ENCODE measurements at regions not wholly inside any gene's neighbourhood (a gene's known extent, or its start where the extent isn't known, plus 50 kb on each side); places are given as distances from the start of the nearest gene placed in this dataset.

- no peak for DNase-seq (ENCODE audit: low read depth in 2 of 2)
Measured at GRCh38 chr2:237170020-237170419, 84.3 kb downstream of the COPS8 start.

DNA sequence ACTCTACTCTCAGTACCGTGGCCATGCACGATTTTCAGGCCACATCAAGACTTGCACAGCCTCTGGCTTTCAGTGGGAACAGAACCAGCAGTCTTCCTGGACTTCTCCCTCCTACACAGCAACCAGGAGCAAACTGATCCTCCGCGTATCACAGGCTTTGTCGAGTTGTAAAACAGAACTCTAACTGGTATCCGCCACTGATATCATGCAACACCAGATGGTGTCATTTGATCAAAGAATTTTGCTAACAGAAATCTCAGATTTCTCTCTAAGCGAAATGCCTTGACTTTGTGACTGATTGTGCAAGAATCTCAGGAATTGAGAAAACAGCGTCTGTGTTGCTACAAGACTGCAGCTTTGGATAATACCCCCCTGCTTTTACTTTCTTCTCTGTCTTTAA is 85.7 kb downstream of the COPS8 start:
- no peak for DNase-seq (ENCODE audit: low read depth in 2 of 2)

DNA sequence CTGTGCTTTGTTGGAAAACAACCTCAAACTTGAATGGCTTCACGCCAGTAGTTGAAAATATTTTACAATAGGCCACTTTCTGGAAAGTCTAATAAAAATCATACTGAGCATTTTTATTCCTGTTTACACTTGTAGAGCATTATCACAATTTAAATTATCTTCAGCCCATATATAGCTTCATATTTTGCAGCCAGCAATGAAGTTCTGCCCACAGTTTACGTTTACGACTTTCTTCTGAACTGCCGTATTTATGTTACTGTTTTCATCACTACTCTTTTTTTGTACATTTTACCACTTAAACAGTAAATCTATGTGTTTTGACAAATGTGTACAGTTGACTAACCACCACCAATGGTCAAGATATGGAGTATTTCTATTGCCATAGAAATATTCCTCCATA is 86.2 kb downstream of the COPS8 start:
- DNase-seq (ENCODE audit: low read depth in 2 of 2), result no peak

DNA sequence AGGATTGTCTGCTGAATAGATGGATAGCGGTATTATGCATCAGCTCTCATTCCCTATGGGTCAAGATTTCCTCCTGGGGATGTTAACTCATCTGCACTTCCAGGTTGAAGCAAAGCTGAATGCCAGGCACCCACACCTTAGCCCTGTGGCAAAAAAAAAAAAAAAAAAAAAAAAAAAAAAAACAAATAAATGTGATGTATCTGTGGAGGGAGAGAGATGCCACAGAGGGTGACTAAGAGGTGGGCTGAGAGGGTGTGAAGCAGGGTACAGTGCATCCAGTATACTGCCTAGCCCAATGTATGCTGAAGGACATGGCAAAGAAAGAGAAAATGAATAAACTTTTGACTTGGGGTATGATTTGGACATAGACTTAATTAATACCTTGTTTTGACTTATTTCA is 91.4 kb downstream of the COPS8 start:
- no peak for DNase-seq (ENCODE audit: low read depth in 2 of 2)

DNA sequence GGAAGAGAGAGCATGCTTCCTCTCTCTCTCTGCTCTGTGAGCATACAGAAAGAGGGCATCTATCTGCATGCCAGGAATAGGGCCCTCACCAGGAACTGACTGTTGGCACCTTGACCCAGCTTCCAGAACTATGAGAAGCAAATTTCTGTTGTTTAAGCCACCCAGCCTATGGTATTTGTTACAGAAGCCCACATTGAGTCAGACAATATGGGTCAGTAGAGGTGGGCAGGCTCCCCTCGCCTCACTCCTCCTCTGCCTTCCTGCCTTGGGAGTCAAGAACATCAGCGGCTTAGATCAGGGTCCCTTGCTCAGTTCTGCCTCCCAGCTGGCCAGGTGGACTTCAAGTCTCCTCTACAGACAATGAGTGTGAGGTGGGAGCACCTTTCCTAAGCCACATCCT is 92.3 kb downstream of the COPS8 start:
- DNase-seq (ENCODE audit: low read depth in 2 of 2), result no peak

DNA sequence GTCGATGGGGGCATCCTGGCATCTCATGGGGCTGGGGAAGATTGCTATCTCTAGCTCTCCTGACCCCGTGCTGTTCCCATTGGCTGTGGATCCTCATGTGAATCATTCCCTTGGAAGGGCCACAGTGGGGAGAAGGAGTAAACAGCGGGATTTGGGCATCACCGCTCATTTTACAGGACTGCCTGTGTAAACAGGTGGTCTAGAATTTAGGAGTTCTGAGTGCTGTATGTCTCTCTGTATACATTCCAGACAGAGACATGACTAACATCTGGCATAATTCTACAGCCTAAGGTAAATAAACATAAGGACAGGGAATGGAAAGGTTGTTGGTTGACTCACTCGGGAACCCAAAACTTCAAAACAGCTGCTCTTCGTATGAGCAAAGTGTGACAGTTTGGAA is 92.7 kb downstream of the COPS8 start:
- DNase-seq (ENCODE audit: low read depth in 2 of 2), result no peak

DNA sequence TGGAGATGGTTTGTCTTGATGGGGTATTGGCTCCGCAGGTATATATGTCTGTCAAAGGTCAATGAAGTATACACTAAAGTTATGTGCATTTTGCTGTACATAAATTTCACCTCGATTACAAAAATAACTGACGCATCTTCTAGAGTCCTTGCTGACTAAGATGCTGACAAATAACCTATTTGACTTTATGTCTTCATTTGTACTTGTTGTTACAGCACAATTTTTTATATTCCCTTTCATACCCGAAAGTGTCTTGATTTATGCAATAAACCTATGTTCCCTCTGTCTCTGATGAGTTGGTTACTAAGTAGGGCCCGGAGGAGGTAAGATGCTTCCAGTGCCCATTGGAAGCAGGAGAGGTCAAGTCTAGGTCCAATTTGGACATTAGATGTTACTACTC is 93.5 kb downstream of the COPS8 start:
- no peak for DNase-seq (ENCODE audit: low read depth in 2 of 2)

GRCh38 chr2:237180187-237180586 is 94.5 kb downstream of the COPS8 start:
- no peak for DNase-seq (ENCODE audit: low read depth in 2 of 2)

DNA sequence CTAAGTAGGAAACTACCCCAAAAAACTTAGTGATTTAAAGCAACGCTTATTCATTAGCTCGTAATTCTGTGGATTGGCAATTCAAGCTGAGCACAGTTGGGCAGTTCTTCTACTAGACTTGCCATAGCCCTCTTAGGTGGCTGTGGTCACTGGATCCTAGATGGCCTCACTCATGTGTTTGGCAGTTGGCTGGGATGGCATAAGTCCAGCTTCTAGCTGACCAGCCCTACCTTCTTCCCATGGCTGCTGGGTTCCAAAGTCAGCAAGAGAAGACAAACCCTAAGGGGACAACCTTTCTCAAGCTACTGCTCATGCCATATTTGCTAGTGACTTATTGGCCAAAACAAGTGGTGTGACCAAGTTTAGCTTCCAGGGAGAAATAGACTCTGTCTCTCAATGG is 95.3 kb downstream of the COPS8 start:
- no peak for DNase-seq (ENCODE audit: low read depth in 2 of 2)

- no peak for DNase-seq (ENCODE audit: low read depth in 2 of 2)
Measured at GRCh38 chr2:237181844-237182243, 96.2 kb downstream of the COPS8 start.

DNA sequence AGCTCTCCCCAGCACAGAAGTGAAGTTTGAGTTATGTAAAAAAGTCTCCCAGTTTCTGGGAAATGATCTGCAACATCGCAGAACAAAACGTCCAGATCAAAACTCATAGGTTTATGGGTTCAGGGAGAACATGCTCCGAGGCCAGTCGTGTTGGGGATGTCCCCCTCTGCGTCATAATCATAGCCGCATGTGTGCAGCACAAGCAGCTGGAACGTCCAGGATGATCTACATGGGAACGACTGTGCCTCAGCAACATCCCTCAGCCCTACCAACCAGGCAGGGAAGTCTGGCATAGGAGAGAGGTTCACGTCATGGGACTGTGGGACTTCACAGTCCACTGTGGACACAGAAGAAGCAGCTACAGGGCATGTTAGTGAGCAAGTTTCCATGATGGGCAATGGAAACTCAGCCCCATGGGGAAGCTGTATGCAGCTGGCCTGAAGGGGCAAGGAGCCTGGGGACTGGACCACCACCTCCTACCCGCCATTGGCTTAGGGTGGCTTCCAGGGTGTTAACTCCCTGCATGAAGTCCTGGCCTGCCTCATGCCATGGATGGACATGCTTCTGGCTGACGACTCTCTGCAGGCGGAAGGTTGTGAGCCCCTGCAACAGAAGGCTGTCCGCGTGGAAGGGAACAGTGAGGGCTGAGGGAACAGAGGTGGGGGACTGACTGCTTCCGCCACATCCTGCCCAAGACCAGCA is 96.9 kb downstream of the COPS8 start:
- no peak for DNase-seq (ENCODE audit: low read depth in 2 of 2)

DNA sequence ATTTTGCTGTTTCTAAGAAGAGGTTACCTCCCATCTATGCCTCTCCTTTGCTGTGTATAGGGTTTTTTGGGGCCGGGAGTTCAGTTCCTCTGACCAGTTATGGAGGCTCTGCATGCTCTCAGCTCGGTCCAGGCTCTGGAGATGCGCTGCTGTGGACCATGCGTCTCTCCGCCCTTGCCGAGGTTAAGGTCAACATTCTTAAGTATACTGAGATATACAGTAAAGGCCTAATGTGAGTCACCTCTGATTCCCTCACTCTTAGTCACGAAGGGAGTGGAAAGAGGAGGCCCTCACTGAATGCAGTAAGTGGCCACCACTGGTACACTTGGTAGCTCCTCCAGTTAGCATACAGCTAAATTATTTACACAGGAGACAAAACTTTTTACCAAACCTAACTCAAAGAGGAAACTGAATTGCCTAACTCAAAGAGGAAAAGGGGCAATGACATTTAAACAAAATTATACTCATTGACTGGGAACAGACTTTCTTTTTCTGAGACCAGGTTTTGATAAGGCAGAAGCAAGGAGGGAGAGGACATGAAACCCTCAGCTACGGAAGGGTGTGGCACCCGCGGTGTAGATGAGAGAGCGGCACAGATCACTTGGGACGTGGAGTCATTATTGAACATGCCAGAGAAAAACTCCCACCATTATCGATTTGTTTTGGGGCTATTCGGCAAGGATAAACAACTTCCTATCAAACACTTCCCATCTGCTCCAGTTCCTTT is 98.7 kb downstream of the COPS8 start:
- no peak for DNase-seq (ENCODE audit: low read depth in 2 of 2)

DNA sequence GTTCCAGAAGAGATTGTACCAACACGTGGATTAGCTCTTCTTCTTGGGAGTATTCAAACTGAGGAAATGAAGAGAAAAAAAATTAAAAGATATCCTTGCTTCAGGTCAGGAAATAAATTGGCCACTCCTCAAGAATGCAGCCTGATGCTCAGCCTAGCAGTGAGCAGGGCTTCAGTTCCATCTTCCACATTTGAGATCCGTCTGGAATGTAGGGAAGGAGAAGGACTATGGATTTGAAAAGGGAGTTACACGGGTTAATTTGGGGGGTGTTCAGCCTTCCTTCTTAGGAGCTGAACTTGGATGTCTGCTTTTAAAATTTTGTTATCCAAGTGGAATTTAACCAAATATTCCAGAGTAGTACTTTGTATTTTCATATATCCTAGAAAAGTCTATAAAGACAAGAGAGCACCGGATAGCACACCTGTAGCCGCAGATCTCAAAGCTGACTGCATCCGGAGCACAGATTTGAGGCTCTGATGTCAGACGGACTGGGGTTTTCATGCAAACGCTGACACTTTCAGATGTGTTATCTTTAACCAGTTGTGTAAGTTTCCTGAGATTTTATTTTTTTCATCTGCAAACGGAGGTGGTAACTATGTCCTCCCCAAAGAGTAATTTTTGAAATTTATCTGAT is 99.3 kb downstream of the COPS8 start:
- DNase-seq (ENCODE audit: low read depth in 2 of 2), result no peak

DNA sequence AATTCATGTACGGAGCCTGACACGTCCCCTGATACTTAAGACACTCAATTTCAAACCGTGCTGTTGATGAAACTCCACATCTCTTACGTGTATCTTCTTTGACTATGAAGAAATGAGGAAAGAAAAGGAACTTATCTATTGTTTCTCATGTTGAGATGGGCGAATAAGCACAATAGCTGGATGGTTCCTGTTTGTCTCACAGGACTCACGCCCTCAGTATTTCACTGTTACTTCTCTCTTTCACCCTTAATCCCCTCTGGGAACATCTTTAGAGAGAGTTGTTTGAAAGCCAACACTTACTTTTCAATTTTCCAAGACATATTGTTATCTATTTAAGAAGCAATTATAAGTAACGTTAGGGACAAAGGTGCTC is 99.8 kb downstream of the COPS8 start:
- no peak for DNase-seq (ENCODE audit: low read depth in 2 of 2)

DNA sequence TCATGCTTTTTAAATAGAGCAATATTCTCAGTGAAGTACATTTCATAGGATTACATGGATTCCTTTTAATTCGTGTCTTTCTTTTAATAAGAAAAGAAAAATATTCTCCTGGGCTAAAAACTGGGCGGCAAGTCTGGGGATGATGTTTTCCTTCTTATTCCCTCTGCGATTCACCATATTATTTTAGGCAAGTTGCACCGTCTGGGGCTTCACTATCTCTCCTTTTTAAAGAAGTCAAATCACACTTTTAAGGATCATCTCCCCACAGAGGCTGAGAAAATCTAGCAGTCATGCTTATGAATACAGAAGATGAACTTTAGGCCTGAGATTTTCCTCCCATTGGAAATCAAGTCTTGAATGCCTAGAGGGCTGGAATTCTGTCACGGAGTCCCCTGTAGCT is 104.1 kb downstream of the COPS8 start:
- DNase-seq (ENCODE audit: low read depth in 2 of 2), result no peak

- no peak for DNase-seq (ENCODE audit: low read depth in 2 of 2)
Measured at GRCh38 chr2:237190966-237191713, 105.5 kb downstream of the COPS8 start.

DNA sequence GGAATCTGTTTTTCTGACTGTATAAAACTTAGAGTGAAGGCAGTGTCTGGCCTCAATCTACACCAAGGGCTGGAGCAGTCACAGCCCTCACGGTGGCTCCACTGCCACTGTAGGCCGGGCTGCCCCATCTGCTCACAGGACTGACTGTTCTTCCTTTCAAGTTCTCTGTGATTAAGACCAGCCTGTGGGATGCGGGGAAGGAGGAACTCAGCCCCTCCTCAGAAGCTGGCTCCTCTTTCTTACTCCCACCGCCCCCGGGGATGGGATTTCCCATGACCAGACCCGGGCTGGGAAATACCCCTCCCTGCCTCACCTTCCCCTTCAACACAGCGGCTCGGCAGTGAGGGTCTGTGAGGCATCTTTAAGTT is 106.0 kb downstream of the COPS8 start:
- DNase-seq (ENCODE audit: low read depth in 2 of 2), result no peak

DNA sequence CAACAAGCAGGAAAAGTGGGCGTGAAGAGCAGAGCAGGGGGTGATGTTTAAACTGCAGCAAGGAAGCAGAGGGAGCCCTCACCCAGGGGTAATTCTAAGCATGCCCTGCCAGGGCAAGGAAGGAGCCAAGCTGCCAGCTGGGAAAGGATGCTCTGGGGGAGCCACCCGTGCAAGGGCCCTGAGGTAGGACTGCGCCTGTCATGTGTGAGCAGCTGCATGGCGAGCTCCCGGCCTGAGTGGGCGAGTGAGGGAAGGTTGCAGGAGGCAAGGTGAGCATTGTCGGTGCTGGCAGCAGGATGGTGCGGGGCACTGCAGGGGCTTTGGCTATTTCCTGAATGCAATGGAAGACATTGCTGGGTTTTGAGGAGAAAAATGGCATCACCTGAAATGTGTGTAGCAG is 107.2 kb downstream of the COPS8 start:
- no peak for DNase-seq (ENCODE audit: low read depth in 2 of 2)

DNA sequence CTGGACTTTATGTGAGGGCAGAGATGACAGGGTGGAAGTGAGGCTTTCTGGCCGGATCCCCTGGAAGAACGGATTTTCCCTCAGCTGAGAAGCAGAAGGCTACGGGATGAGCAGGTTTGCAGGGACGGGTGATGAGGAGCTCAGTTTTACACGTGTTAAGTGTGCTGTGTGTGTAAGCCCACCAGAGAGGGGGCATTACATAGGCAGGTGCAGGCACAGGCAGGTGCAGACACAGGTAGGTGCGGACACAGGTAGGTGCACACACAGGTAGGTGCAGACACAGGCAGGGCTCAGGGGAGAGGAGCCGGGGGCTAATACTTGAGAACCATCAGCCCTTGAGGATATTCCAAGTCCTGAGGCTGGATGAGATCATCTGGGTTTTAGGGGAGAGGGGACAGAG is 107.7 kb downstream of the COPS8 start:
- DNase-seq (ENCODE audit: low read depth in 2 of 2), result no peak

GRCh38 chr2:237194081-237194480 is 108.4 kb downstream of the COPS8 start:
- no peak for DNase-seq (ENCODE audit: low read depth in 2 of 2)

DNA sequence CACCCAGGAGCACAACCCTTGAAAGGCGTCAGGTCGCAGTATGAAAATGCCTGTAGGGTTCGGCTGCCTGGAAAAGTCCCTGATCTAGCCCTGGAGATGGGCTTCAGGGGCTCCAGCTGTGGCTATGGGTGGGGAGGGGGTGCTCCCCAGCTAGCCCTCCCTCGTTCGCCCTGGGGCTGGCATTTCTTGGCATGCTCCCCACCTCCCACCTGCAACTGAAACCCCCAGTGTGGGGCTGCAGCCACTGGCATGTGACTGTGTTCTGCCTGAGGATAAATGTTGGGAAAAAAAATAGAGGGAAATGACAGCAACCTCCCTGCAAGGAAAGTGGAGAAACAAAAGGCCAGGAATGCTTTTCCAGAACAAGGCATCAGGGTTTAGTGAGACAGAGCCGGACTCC is 109.2 kb downstream of the COPS8 start:
- DNase-seq (ENCODE audit: low read depth in 2 of 2), result no peak

- no peak for DNase-seq (ENCODE audit: low read depth in 2 of 2)
Measured at GRCh38 chr2:237195396-237196120, 109.9 kb downstream of the COPS8 start.

All from stimulated activated CD8-positive, alpha-beta memory T cell treated with anti-CD3 and anti-CD28 coated beads, Interleukin-15, amount 100 ng/mL, for 4 hours (primary cell).